Ovary (tissue), 7 donors: ENCODE measurements at regions not wholly inside any gene's neighbourhood (a gene's known extent, or its start where the extent isn't known, plus 50 kb on each side); places are given as distances from the start of the nearest gene placed in this dataset.
"Not testable (repeated sequence)": the region's sequence is repeated elsewhere in the genome, so short reads cannot be mapped to it uniquely, and the experiment has no call there.

ENCODE experiments used
- DNase-seq, 5 donors: peaks; one replicate each; pipeline ENCODE4 v3.0.0-alpha.2; 2019 to 2020
- H3K27ac ChIP-seq, 2 donors: fragments of 200-600 bp; one replicate each; pipeline versions ENCODE4 v1.5.1 to v1.8.0; 2019 to 2022
- H3K27me3 ChIP-seq: fragments of 200-600 bp; one replicate; pipeline ENCODE4 v1.8.0; 2022
- H3K36me3 ChIP-seq: fragments of 200-600 bp; sonication (generic); one replicate; pipeline ENCODE4 v1.5.1; 2019
- H3K4me1 ChIP-seq: one replicate; pipeline ENCODE4 v1.8.1; 2013; ENCODE audit warnings: mild to moderate bottlenecking, moderate library complexity; ENCODE audit not compliant: insufficient read depth
- H3K4me3 ChIP-seq: fragments of 200-600 bp; sonication (generic); one replicate; pipeline ENCODE4 v1.5.1; 2017
- H3K9me3 ChIP-seq, 2 donors: fragments of 200-600 bp in 1 of 2; sonication (generic) in 1 of 2; one replicate each; pipeline versions ENCODE4 v1.5.1 to v1.8.1; 2013 to 2019; ENCODE audit warnings: mild to moderate bottlenecking in 1 of 2, moderate library complexity in 1 of 2
- EP300 ChIP-seq: sonication (generic); formaldehyde crosslinking; IDR thresholded peaks from one replicate; pipeline ENCODE4 v1.6.1; 2017; ENCODE audit warnings: antibody characterized with exemption
- POLR2A ChIP-seq: fragments of 450-650 bp; IDR thresholded peaks from one replicate; pipeline ENCODE4 v1.6.1; 2017; ENCODE audit warnings: antibody characterized with exemption, mild to moderate bottlenecking, moderate library complexity
- WGBS, 3 donors: extraction: QIAGEN DNeasy Blood & Tissue Kit in 1 of 3; methylation state at CpG; one replicate each; pipeline versions ENCODE4 v1.1.5 to v1.1.7; 2013 to 2017; 5-methylcytosine and 5-hydroxymethylcytosine counted together
- intact Hi-C, 4 donors: fragments of 100-400 bp; cut with DNase I; formaldehyde crosslinking; loops; one replicate each; pipeline versions ENCODE4 v1.11.0 to v1.15.1; 2022 to 2023
- TF ChIP-seq, protein P1 (sequence below), 3 donors: fragments of 450-650 bp in 2 of 3; fragments of 200-600 bp in 1 of 3; IDR thresholded peaks; one replicate each; pipeline versions ENCODE4 v1.5.1 to v1.8.0; 2016 to 2022; ENCODE audit warnings: antibody characterized with exemption in 3 of 3, mild to moderate bottlenecking in 1 of 3
- donor health status: DM: no; HTN: no; CAD: no; lungs with moderate emphysema.
- donor health status: DM: no; HTN: no; CAD: no.
- donor health status: Bipolar disorder and iron deficiency.
- donor health status: DM: no; HTN: no; CAD: no.
- donor health status: DM: yes; HTN: yes; CAD: no.

DNA sequence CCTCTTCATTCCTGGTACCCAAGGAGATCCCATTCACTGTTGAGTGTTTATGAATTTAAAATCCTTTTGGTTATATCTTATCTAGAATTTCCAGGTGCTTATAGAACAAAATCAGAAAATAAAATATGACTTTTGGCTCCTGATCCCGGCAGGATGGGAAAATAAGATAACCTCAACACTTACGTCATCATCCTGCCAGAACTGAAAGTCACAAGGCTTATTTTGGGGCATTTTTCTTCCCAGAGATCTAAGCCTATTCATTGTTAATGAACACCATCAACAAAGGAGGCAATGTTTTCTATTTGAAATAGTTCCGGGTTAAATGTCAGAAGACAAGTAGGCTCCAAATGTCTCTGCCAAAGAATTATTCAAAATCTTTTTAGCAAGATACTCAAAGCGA is 580.6 kb downstream of the TFAP2A start:
- H3K36me3 ChIP-seq: no peaks in the 10 kb centered on the region
- no peak overlapping the region for H3K27ac ChIP-seq
- no peaks in the 10 kb centered on the region for H3K4me1 ChIP-seq
- H3K9me3 ChIP-seq: no peaks in the 10 kb centered on the region
- WGBS, 3 donors: 53 to 66% (median 63%) methylated on average over 4 of the region's 4 CpGs
- H3K4me3 ChIP-seq: no peak overlapping the region
- no peaks in the 10 kb centered on the region for H3K27me3 ChIP-seq
- no peak for DNase-seq
- intact Hi-C loops: no loop called here
- TF ChIP-seq, protein P1, sequence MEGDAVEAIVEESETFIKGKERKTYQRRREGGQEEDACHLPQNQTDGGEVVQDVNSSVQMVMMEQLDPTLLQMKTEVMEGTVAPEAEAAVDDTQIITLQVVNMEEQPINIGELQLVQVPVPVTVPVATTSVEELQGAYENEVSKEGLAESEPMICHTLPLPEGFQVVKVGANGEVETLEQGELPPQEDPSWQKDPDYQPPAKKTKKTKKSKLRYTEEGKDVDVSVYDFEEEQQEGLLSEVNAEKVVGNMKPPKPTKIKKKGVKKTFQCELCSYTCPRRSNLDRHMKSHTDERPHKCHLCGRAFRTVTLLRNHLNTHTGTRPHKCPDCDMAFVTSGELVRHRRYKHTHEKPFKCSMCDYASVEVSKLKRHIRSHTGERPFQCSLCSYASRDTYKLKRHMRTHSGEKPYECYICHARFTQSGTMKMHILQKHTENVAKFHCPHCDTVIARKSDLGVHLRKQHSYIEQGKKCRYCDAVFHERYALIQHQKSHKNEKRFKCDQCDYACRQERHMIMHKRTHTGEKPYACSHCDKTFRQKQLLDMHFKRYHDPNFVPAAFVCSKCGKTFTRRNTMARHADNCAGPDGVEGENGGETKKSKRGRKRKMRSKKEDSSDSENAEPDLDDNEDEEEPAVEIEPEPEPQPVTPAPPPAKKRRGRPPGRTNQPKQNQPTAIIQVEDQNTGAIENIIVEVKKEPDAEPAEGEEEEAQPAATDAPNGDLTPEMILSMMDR (IDR thresholded peaks at IDR 0.05): no peak

DNA sequence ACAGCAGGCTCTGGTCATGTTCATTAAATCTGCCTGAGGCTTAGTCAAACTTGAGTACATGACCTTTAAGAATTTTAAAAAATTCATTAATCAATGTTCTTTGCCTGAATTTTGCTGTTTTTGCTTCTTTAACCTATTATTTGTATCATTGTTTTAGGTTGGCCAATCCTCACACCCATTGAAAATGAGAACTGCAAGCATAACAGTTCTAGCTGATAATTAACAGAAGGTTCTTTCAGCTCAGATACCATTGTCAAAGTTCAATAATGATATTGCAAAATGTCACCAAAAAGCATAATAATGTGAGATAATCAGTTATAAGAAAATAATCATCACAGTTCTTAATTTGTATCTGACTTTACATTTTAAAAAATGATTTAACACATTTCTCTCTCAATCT is 583.1 kb downstream of the TFAP2A start:
- TF ChIP-seq POLR2A (no peak), EP300 (no peak)
- TF ChIP-seq, protein P1 (IDR thresholded peaks at IDR 0.05): no peak
- Histone ChIP-seq H3K4me1 (no peaks in the 10 kb centered on the region), H3K9me3 (no peaks in the 10 kb centered on the region), H3K4me3 (no peak overlapping the region), H3K36me3 (no peaks in the 10 kb centered on the region), H3K27ac (no peak overlapping the region), H3K27me3 (no peaks in the 10 kb centered on the region)
- intact Hi-C loops: no loop called here
- DNase-seq: no peak

GRCh38 chr6:9830808-9831207 is 584.1 kb downstream of the TFAP2A start:
- Histone ChIP-seq H3K4me1 (no peaks in the 10 kb centered on the region), H3K9me3 (no peaks in the 10 kb centered on the region), H3K36me3 (no peaks in the 10 kb centered on the region), H3K27me3 (no peaks in the 10 kb centered on the region), H3K4me3 (no peak overlapping the region), H3K27ac (no peak overlapping the region)
- 19 to 29% (median 22%) methylated on average over 2 of the region's 2 CpGs for WGBS, 3 donors
- intact Hi-C loops: no loop called here
- DNase-seq: no peak
- no peak for TF ChIP-seq POLR2A
- TF ChIP-seq EP300: no peak
- TF ChIP-seq, protein P1 (IDR thresholded peaks at IDR 0.05): no peak

DNA sequence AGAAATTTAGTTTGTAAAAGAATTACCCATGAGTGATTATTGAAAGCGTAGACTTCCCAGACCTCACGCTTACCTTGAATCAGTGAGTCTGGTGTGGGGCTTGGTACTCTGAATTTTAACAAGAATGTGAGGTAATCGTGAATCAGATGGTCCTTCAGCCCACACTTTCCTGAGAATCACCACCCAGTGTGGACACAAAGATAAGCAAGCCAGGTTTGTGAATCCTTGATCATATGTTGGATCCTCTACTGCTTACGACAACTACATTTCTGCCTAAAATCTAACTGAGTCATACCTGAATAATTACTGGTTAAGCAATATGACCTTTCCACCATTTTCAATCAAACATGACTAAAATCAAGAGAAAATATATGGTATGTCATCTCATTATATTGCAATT is 589.3 kb downstream of the TFAP2A start:
- H3K4me1 ChIP-seq: no peaks in the 10 kb centered on the region
- H3K27me3 ChIP-seq: no peaks in the 10 kb centered on the region
- DNase-seq: no peak
- no peak overlapping the region for H3K4me3 ChIP-seq
- no peaks in the 10 kb centered on the region for H3K9me3 ChIP-seq
- intact Hi-C loops: no loop called here
- 81 to 82% (median 82%) methylated on average over 4 of the region's 4 CpGs for WGBS, 3 donors
- TF ChIP-seq EP300 (no peak), POLR2A (no peak)
- TF ChIP-seq, protein P1 (IDR thresholded peaks at IDR 0.05): no peak
- H3K36me3 ChIP-seq: no peaks in the 10 kb centered on the region
- no peak overlapping the region for H3K27ac ChIP-seq

- H3K27me3 ChIP-seq, DNase-seq, H3K27ac ChIP-seq, intact Hi-C loops, H3K36me3 ChIP-seq, H3K4me3 ChIP-seq, H3K9me3 ChIP-seq, H3K4me1 ChIP-seq: not testable (repeated sequence)
- WGBS, 3 donors: 93 to 94% (median 94%) methylated on average over 24 of the region's 24 CpGs
These were observed 604.1 kb downstream of the TFAP2A start for GRCh38 chr6:9810727-9811126.
